ENCODE measurements at regions not wholly inside any gene's neighbourhood (a gene's known extent, or its start where the extent isn't known, plus 50 kb on each side); places are given as distances from the start of the nearest gene placed in this dataset.

DNA sequence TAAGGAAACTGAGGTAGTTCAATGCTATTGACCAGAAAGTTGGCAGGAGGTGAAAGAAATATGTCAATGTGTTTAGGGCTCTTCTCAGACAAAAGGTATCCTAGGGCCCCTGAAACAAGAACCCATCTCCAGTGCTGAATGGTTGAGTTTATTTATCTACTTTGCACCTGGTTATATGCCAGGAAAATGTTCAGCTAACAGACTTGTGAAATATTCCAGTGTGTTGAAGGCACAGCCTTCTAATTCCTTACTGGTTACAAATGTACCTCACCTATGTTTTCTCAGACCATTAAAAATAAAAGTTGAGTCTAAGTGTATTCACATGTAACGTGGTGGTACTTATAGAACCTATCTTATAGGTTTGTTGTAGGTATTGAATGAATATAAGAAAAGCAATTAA is 511.7 kb upstream of the SEL1L start:
- Histone ChIP-seq H3K9ac (ENCODE audit: insufficient read depth, low read length, poor library complexity, severe bottlenecking) (no peak overlapping the region), H2AFZ (ENCODE audit: insufficient read depth, low read depth, low read length, poor library complexity, severe bottlenecking) (no peak overlapping the region), H3K36me3 (replicated peaks in 1 of 2; ENCODE audit: control insufficient read depth in 1 of 2, insufficient read depth in 2 of 2, low read length in 2 of 2) (no peaks in the 10 kb centered on the region), H3K27me3 (ENCODE audit: control insufficient read depth in 2 of 2, insufficient read depth in 2 of 2, low read length in 2 of 2) (no peaks in the 10 kb centered on the region), H3K4me2 (replicated peaks; ENCODE audit: extremely low read depth, low read length, poor library complexity, severe bottlenecking) (no peak overlapping the region), H4K20me1 (ENCODE audit: insufficient read depth, low read length) (no peaks in the 10 kb centered on the region), H3K4me3 (replicated peaks in 1 of 3; ENCODE audit: low read depth in 2 of 3, low read length in 3 of 3) (no peak overlapping the region), H3K79me2 (ENCODE audit: insufficient read depth, low read length) (no peaks in the 10 kb centered on the region), H3K9me3 (replicated peaks in 1 of 2; ENCODE audit: control insufficient read depth in 1 of 2, insufficient read depth in 1 of 2, low read length in 2 of 2) (no peaks in the 10 kb centered on the region), H3K4me1 (ENCODE audit: control insufficient read depth in 1 of 2, insufficient read depth in 2 of 2, low read length in 2 of 2) (no peaks in the 10 kb centered on the region), H3K27ac (ENCODE audit: low read depth in 1 of 2, low read length in 2 of 2) (no peak overlapping the region)
- Mint-ChIP-seq H3K36me3 (no peaks in the 10 kb centered on the region), H3K27me3 (ENCODE audit: low read depth in 3 of 3) (peaks cover 0 to 2% (median 0%) of the 10 kb centered on the region in 3 donors), H3K4me1 (no peaks in the 10 kb centered on the region), H3K4me3 (no peak overlapping the region), H3K9me3 (peaks cover 0 to 3% (median 0%) of the 10 kb centered on the region in 7 donors), H3K27ac (no peak overlapping the region)
- TF ChIP-seq, protein P1, sequence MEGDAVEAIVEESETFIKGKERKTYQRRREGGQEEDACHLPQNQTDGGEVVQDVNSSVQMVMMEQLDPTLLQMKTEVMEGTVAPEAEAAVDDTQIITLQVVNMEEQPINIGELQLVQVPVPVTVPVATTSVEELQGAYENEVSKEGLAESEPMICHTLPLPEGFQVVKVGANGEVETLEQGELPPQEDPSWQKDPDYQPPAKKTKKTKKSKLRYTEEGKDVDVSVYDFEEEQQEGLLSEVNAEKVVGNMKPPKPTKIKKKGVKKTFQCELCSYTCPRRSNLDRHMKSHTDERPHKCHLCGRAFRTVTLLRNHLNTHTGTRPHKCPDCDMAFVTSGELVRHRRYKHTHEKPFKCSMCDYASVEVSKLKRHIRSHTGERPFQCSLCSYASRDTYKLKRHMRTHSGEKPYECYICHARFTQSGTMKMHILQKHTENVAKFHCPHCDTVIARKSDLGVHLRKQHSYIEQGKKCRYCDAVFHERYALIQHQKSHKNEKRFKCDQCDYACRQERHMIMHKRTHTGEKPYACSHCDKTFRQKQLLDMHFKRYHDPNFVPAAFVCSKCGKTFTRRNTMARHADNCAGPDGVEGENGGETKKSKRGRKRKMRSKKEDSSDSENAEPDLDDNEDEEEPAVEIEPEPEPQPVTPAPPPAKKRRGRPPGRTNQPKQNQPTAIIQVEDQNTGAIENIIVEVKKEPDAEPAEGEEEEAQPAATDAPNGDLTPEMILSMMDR (IDR thresholded peaks at IDR 0.05): no peak
- no CpG with 5 or more reads among the region's 1 CpG for WGBS (ENCODE audit: insufficient coverage)
- no peak for DNase-seq
- intact Hi-C loops (cut with micrococcal nuclease): no loop called here

DNA sequence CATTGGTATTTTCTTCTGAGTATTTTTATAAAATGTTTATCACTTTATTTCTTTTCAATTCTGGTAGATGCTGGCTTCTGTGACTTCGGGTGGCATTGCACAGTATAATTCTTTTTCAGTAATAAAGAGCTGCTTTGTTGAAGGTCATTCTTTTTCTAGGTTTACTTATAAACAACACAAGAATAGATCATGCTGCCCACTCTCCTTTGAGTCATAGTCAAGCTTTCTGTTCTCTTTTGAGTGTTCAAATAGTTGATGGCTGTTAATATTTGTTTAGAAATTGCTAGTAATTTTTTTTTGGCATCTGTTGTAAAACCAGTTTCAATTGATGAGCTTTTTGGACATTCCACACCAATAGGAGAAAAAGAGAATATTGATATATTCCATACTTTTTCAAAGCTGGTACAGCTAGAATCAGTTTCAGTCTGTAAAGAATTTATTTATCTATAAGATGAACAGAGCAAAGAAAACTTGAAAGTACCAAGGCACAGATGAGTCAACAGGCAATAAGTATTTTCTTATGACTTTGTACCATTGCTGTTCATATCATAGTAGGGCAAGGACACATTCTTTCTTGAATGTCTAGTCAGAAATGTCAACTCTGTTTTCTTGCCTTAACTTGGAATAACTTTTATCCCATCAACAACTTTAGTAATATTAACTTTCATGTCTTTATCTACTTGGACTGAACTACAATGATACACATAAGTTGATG is 513.0 kb upstream of the SEL1L start:
- H2AFZ ChIP-seq (ENCODE audit: insufficient read depth, low read depth, low read length, poor library complexity, severe bottlenecking): no peak overlapping the region
- H3K4me3 ChIP-seq (replicated peaks in 1 of 3; ENCODE audit: low read depth in 2 of 3, low read length in 3 of 3): no peak overlapping the region
- Mint-ChIP-seq H3K4me1 (no peaks in the 10 kb centered on the region), H3K27me3 (ENCODE audit: low read depth in 3 of 3) (peaks cover 0 to 2% (median 0%) of the 10 kb centered on the region in 3 donors), H3K9me3 (peaks cover 0 to 3% (median 0%) of the 10 kb centered on the region in 7 donors), H3K27ac (no peak overlapping the region), H3K4me3 (no peak overlapping the region), H3K36me3 (no peaks in the 10 kb centered on the region)
- H3K27ac ChIP-seq (ENCODE audit: low read depth in 1 of 2, low read length in 2 of 2): no peak overlapping the region
- no peaks in the 10 kb centered on the region for H4K20me1 ChIP-seq (ENCODE audit: insufficient read depth, low read length)
- no peaks in the 10 kb centered on the region for H3K36me3 ChIP-seq (replicated peaks in 1 of 2; ENCODE audit: control insufficient read depth in 1 of 2, insufficient read depth in 2 of 2, low read length in 2 of 2)
- TF ChIP-seq, protein P1 (IDR thresholded peaks at IDR 0.05): no peak
- no peaks in the 10 kb centered on the region for H3K9me3 ChIP-seq (replicated peaks in 1 of 2; ENCODE audit: control insufficient read depth in 1 of 2, insufficient read depth in 1 of 2, low read length in 2 of 2)
- no peak overlapping the region for H3K4me2 ChIP-seq (replicated peaks; ENCODE audit: extremely low read depth, low read length, poor library complexity, severe bottlenecking)
- no peak for DNase-seq
- H3K9ac ChIP-seq (ENCODE audit: insufficient read depth, low read length, poor library complexity, severe bottlenecking): no peak overlapping the region
- no peaks in the 10 kb centered on the region for H3K79me2 ChIP-seq (ENCODE audit: insufficient read depth, low read length)
- H3K27me3 ChIP-seq (ENCODE audit: control insufficient read depth in 2 of 2, insufficient read depth in 2 of 2, low read length in 2 of 2): no peaks in the 10 kb centered on the region
- WGBS (ENCODE audit: insufficient coverage): no CpG with 5 or more reads among the region's 1 CpG
- intact Hi-C loops (cut with micrococcal nuclease): no loop called here
- no peaks in the 10 kb centered on the region for H3K4me1 ChIP-seq (ENCODE audit: control insufficient read depth in 1 of 2, insufficient read depth in 2 of 2, low read length in 2 of 2)

Data from CD14-positive monocyte (primary cell).